Stomach (tissue), 8 donors: ENCODE measurements at regions not wholly inside any gene's neighbourhood (a gene's known extent, or its start where the extent isn't known, plus 50 kb on each side); places are given as distances from the start of the nearest gene placed in this dataset.
A peak's percentile ranks its signal among the peaks of the same experiment; 100 is the strongest.

ENCODE experiments used
- DNase-seq, 2 donors: peaks; one replicate each; pipeline versions ENCODE4 v3.0.0 to v3.0.0-alpha.2; 2013 to 2019
- H3K27ac ChIP-seq, 5 donors: fragments of 200-600 bp in 4 of 5; sonication (generic) in 4 of 5; one replicate each; pipeline ENCODE4 v1.5.1; 2013 to 2019; ENCODE audit warnings: mild to moderate bottlenecking in 1 of 5, moderate library complexity in 1 of 5
- H3K27me3 ChIP-seq, 3 donors: fragments of 200-600 bp; sonication (generic); one replicate each; pipeline ENCODE4 v1.5.1; 2017 to 2019; ENCODE audit warnings: mixed run types in 1 of 3
- H3K36me3 ChIP-seq, 4 donors: fragments of 200-600 bp; sonication (generic); 1 replicate in 3 of 4; 2 replicates in 1 of 4; pipeline ENCODE4 v1.5.1; 2016 to 2019
- H3K4me1 ChIP-seq, 4 donors: fragments of 200-600 bp; sonication (generic); one replicate each; pipeline ENCODE4 v1.5.1; 2016 to 2019
- H3K4me3 ChIP-seq, 4 donors: fragments of 200-600 bp; sonication (generic) in 3 of 4; one replicate each; pipeline ENCODE4 v1.5.1; 2016 to 2019; ENCODE audit warnings: mild to moderate bottlenecking in 1 of 4
- H3K9me3 ChIP-seq, 4 donors: fragments of 200-600 bp; sonication (generic); one replicate each; pipeline ENCODE4 v1.5.1; 2016 to 2019
- CTCF ChIP-seq, 7 experiments: fragments of 450-650 bp in 4 of 7; fragments of 200-600 bp in 3 of 7; sonication (generic) in 3 of 7; IDR thresholded peaks; one replicate each; pipeline ENCODE4 v1.5.1; 2016 to 2019; ENCODE audit warnings: antibody characterized with exemption in 7 of 7, control low read depth in 2 of 7, mild to moderate bottlenecking in 1 of 7
- EP300 ChIP-seq: sonication (generic); formaldehyde crosslinking; IDR thresholded peaks from one replicate; pipeline ENCODE4 v1.6.1; 2017; ENCODE audit warnings: antibody characterized with exemption
- POLR2A ChIP-seq, 4 donors: fragments of 450-650 bp; IDR thresholded peaks; one replicate each; pipeline ENCODE4 v1.6.1; 2016; ENCODE audit warnings: antibody characterized with exemption in 4 of 4, control low read depth in 2 of 4, mild to moderate bottlenecking in 1 of 4, moderate library complexity in 1 of 4
- POLR2AphosphoS5 ChIP-seq, 3 donors: sonication (generic); formaldehyde crosslinking; IDR thresholded peaks; one replicate each; pipeline ENCODE4 v1.6.1; 2016; ENCODE audit warnings: antibody characterized with exemption in 3 of 3
- WGBS, 5 donors: extraction: QIAGEN DNeasy Blood & Tissue Kit in 3 of 5; methylation state at CpG; one replicate each; pipeline versions ENCODE4 v1.1.5 to v1.1.7; 2013 to 2018; 5-methylcytosine and 5-hydroxymethylcytosine counted together
- intact Hi-C: fragments of 100-400 bp; cut with DNase I; formaldehyde crosslinking; loops from one replicate; pipeline ENCODE4 v1.15.1; 2023; ENCODE audit warnings: low total_unique reads
- donor health status: healthy with polysubstance abuse.
- donor health status: Bipolar disorder and iron deficiency.
- donor health status: healthy.

GRCh38 chr4:180665481-180665880, 1577.7 kb upstream of the TENM3 start:
- Histone ChIP-seq H3K4me3 (no peak overlapping the region), H3K9me3 (no peaks in the 10 kb centered on the region), H3K27me3 (no peaks in the 10 kb centered on the region), H3K4me1 (peaks cover 0 to 10% (median 0%) of the 10 kb centered on the region in 4 donors), H3K36me3 (no peaks in the 10 kb centered on the region), H3K27ac (no peak overlapping the region)
- intact Hi-C loops, result no loop called here
- WGBS, 5 donors, result 10 to 24% (median 16%) methylated on average over 2 of the region's 2 CpGs
- DNase-seq, result no peak
- TF ChIP-seq CTCF (IDR thresholded peaks at IDR 0.05) (no peak), POLR2A (IDR thresholded peaks at IDR 0.05) (no peak), EP300 (no peak), POLR2AphosphoS5 (IDR thresholded peaks at IDR 0.05) (no peak)

GRCh38 chr4:180665994-180666824, 1577.0 kb upstream of the TENM3 start:
- peak in 1 of 2 donors; percentile 80 for DNase-seq
- no peak overlapping the region for H3K27ac ChIP-seq
- H3K4me1 ChIP-seq, result peaks cover 0 to 10% (median 0%) of the 10 kb centered on the region in 4 donors
- no peaks in the 10 kb centered on the region for H3K9me3 ChIP-seq
- intact Hi-C loops, result no loop called here
- WGBS, 5 donors, result 24 to 27% (median 26%) methylated on average over 7 of the region's 7 CpGs
- no peaks in the 10 kb centered on the region for H3K36me3 ChIP-seq
- no peak overlapping the region for H3K4me3 ChIP-seq
- no peaks in the 10 kb centered on the region for H3K27me3 ChIP-seq
- TF ChIP-seq POLR2A (IDR thresholded peaks at IDR 0.05) (no peak), CTCF (IDR thresholded peaks at IDR 0.05) (peak in 1 of 7 experiments; percentile 27)

GRCh38 chr4:180668732-180669131, 1574.5 kb upstream of the TENM3 start:
- peaks cover 0 to 10% (median 0%) of the 10 kb centered on the region in 4 donors for H3K4me1 ChIP-seq
- no peaks in the 10 kb centered on the region for H3K27me3 ChIP-seq
- H3K27ac ChIP-seq, result no peak overlapping the region
- intact Hi-C loops, result no loop called here
- no peaks in the 10 kb centered on the region for H3K36me3 ChIP-seq
- TF ChIP-seq POLR2AphosphoS5 (IDR thresholded peaks at IDR 0.05), result no peak
- no peak for TF ChIP-seq EP300
- no peak overlapping the region for H3K4me3 ChIP-seq
- no peak for DNase-seq
- 92 to 94% (median 93%) methylated on average over 14 of the region's 14 CpGs for WGBS, 5 donors
- H3K9me3 ChIP-seq, result no peaks in the 10 kb centered on the region

- H3K4me1 ChIP-seq, result peaks cover 0 to 10% (median 0%) of the 10 kb centered on the region in 4 donors
- no peak for DNase-seq
- H3K27me3 ChIP-seq, result no peaks in the 10 kb centered on the region
- TF ChIP-seq EP300, result no peak
- TF ChIP-seq POLR2AphosphoS5 (IDR thresholded peaks at IDR 0.05), result no peak
- TF ChIP-seq CTCF (IDR thresholded peaks at IDR 0.05), result no peak
- no peak for TF ChIP-seq POLR2A (IDR thresholded peaks at IDR 0.05)
- no peaks in the 10 kb centered on the region for H3K9me3 ChIP-seq
- intact Hi-C loops, result no loop called here
- no peak overlapping the region for H3K27ac ChIP-seq
- H3K4me3 ChIP-seq, result no peak overlapping the region
- H3K36me3 ChIP-seq, result no peaks in the 10 kb centered on the region
- WGBS, 5 donors, result 79 to 82% (median 81%) methylated on average over 4 of the region's 4 CpGs
Measured at GRCh38 chr4:180669680-180670079, 1573.5 kb upstream of the TENM3 start.
